HEK293 (cell line): ENCODE measurements at regions not wholly inside any gene's neighbourhood (a gene's known extent, or its start where the extent isn't known, plus 50 kb on each side); places are given as distances from the start of the nearest gene placed in this dataset.

Experiments
- CTCF ChIA-PET: fragments of 350-600 bp; formaldehyde crosslinking; extraction: SDS; loops from one replicate; lab custom pipeline; 2021; ENCODE audit warnings: antibody characterized with exemption; lab: Yijun Ruan, JAX
- POLR2A ChIA-PET: fragments of 300-600 bp; formaldehyde crosslinking; extraction: SDS; loops from one replicate; lab custom pipeline; 2020; ENCODE audit warnings: antibody characterized with exemption, inconsistent platforms; lab: Yijun Ruan, JAX
- H3K27ac ChIP-seq: fragments of 200-500 bp; sonication (Bioruptor generic); 2 replicates; pipeline ENCODE4 v1.5.1; 2014; ENCODE audit warnings: low read depth, low read length, control low read depth, inconsistent platforms; ENCODE audit errors: extremely low read depth
- H3K36me3 ChIP-seq, 2 experiments: fragments of 200-500 bp in 1 of 2; sonication (Bioruptor generic) in 1 of 2; 1 replicate in 1 of 2; 2 replicates in 1 of 2; pipeline ENCODE4 v1.5.1; 2014 to 2017; ENCODE audit warnings: inconsistent platforms in 2 of 2, low read length in 2 of 2; ENCODE audit not compliant: control insufficient read depth in 2 of 2, insufficient read depth in 1 of 2
- H3K4me1 ChIP-seq: fragments of 200-500 bp; sonication (Bioruptor generic); 2 replicates; pipeline ENCODE4 v1.5.1; 2014; ENCODE audit warnings: mild to moderate bottlenecking, low read length, inconsistent platforms; ENCODE audit not compliant: control insufficient read depth, insufficient read depth
- H3K4me3 ChIP-seq: 2 replicates; pipeline ENCODE4 v1.5.1; 2011; ENCODE audit warnings: low read depth, mild to moderate bottlenecking, control low read depth, low read length, moderate library complexity
- H3K9me3 ChIP-seq: fragments of 200-500 bp; sonication (Bioruptor generic); 2 replicates; pipeline ENCODE4 v1.5.1; 2014; ENCODE audit warnings: low read depth, low read length, inconsistent platforms; ENCODE audit not compliant: control insufficient read depth, insufficient read depth
- SETDB1 ChIP-seq: IDR thresholded peaks from one replicate; pipeline ENCODE4 v1.6.1; 2017; ENCODE audit warnings: mild to moderate bottlenecking, low read length, moderate library complexity, mixed read lengths; ENCODE audit not compliant: insufficient read length
- ZIC2 ChIP-seq: fragments of 450-650 bp; formaldehyde crosslinking; IDR thresholded peaks from 2 replicates; pipeline ENCODE4 v1.5.1; 2016; ENCODE audit warnings: missing biosample characterization, missing genetic modification characterization
- ZNF169 ChIP-seq: fragments of 450-650 bp; formaldehyde crosslinking; IDR thresholded peaks from 2 replicates; pipeline ENCODE4 v1.5.1; 2016; ENCODE audit warnings: missing biosample characterization, missing genetic modification characterization
- ZNF23 ChIP-seq: fragments of 450-650 bp; formaldehyde crosslinking; IDR thresholded peaks from 2 replicates; pipeline ENCODE4 v1.5.1; 2016; ENCODE audit warnings: missing biosample characterization, missing genetic modification characterization, borderline replicate concordance
- ZNF302 ChIP-seq: fragments of 450-650 bp; formaldehyde crosslinking; IDR thresholded peaks from 2 replicates; pipeline ENCODE4 v1.5.1; 2016; ENCODE audit warnings: missing biosample characterization, missing genetic modification characterization, low read depth
- ZNF37A ChIP-seq: fragments of 450-650 bp; IDR thresholded peaks from 2 replicates; pipeline ENCODE4 v1.5.1; 2018; ENCODE audit warnings: missing biosample characterization, missing genetic modification characterization
- ZNF404 ChIP-seq: fragments of 450-650 bp; formaldehyde crosslinking; IDR thresholded peaks from 2 replicates; pipeline ENCODE4 v1.5.1; 2017; ENCODE audit warnings: missing biosample characterization, missing genetic modification characterization
- ZNF529 ChIP-seq: fragments of 450-650 bp; formaldehyde crosslinking; IDR thresholded peaks from 2 replicates; pipeline ENCODE4 v1.5.1; 2017; ENCODE audit warnings: missing genetic modification characterization, missing biosample characterization; ENCODE audit not compliant: insufficient replicate concordance
- ZNF530 ChIP-seq: fragments of 450-650 bp; formaldehyde crosslinking; IDR thresholded peaks from 2 replicates; pipeline ENCODE4 v1.5.1; 2016; ENCODE audit warnings: low read depth, missing biosample characterization, missing genetic modification characterization
- ZNF548 ChIP-seq: fragments of 450-650 bp; formaldehyde crosslinking; IDR thresholded peaks from 2 replicates; pipeline ENCODE4 v1.5.1; 2016; ENCODE audit warnings: missing biosample characterization, missing genetic modification characterization
- ZNF600 ChIP-seq: fragments of 450-650 bp; formaldehyde crosslinking; IDR thresholded peaks from 2 replicates; pipeline ENCODE4 v1.5.1; 2016; ENCODE audit warnings: missing biosample characterization, missing genetic modification characterization
- ZNF624 ChIP-seq: fragments of 450-650 bp; formaldehyde crosslinking; IDR thresholded peaks from 2 replicates; pipeline ENCODE4 v1.5.1; 2017; ENCODE audit warnings: missing biosample characterization, missing genetic modification characterization
- ZNF670 ChIP-seq: fragments of 450-650 bp; formaldehyde crosslinking; IDR thresholded peaks from 2 replicates; pipeline ENCODE4 v1.5.1; 2016; ENCODE audit warnings: missing biosample characterization, missing genetic modification characterization, low read depth
- ZNF677 ChIP-seq: fragments of 450-650 bp; IDR thresholded peaks from 2 replicates; pipeline ENCODE4 v1.5.0; 2018; ENCODE audit warnings: missing biosample characterization, mild to moderate bottlenecking, missing genetic modification characterization, moderate library complexity
- ZSCAN16 ChIP-seq: fragments of 450-650 bp; formaldehyde crosslinking; IDR thresholded peaks from 2 replicates; pipeline ENCODE4 v1.5.1; 2016; ENCODE audit warnings: missing biosample characterization, missing genetic modification characterization
- TF ChIP-seq, protein P1 (sequence below): fragments of 450-650 bp; formaldehyde crosslinking; IDR thresholded peaks from 2 replicates; pipeline ENCODE4 v1.5.1; 2016; ENCODE audit warnings: missing biosample characterization, missing genetic modification characterization
- TF ChIP-seq, protein P2 (sequence below): fragments of 450-650 bp; formaldehyde crosslinking; IDR thresholded peaks from 2 replicates; pipeline ENCODE4 v1.5.1; 2016; ENCODE audit warnings: missing biosample characterization, missing genetic modification characterization
- TF ChIP-seq, protein P3 (sequence below): fragments of 450-650 bp; formaldehyde crosslinking; IDR thresholded peaks from 2 replicates; pipeline ENCODE4 v1.5.1; 2016; ENCODE audit warnings: missing biosample characterization, missing genetic modification characterization

DNA sequence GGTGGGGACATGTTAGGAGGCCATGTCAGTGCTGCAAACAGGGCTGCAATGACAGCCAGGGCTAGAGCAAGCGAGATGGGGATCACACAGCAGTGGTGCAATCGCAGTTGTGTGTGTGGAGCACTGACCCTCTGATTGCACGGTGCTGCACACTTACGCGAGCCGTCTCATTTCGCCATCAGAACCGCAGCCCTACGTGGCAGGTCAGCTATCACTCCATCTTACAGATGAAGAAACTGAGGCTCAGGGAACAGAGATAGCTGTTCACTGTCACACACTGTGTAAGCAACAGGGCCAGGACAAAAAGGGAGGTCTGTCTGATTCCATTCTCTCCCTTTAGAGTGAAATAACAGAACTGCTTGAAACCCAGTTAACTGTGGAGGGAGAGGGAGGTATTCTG is 104.8 kb upstream of the SLC45A1 start:
- Histone ChIP-seq H3K4me3 (no peak overlapping the region), H3K4me1 (no peaks in the 10 kb centered on the region), H3K9me3 (no peaks in the 10 kb centered on the region), H3K27ac (no peak overlapping the region), H3K36me3 (no peaks in the 10 kb centered on the region)
- TF ChIP-seq ZNF530 (tag by site-specific recombination) (no peak), ZNF529 (tag by site-specific recombination) (no peak), ZNF624 (tag by site-specific recombination) (no peak), ZIC2 (no peak)
- ChIA-PET POLR2A (no interaction called here), CTCF (interaction anchor here (0.6 to 0.8 kb wide), 2 partner anchors 8 to 52 kb away, joined by 3 to 4 read pairs; no protein-coding TSS in a partner anchor)

DNA sequence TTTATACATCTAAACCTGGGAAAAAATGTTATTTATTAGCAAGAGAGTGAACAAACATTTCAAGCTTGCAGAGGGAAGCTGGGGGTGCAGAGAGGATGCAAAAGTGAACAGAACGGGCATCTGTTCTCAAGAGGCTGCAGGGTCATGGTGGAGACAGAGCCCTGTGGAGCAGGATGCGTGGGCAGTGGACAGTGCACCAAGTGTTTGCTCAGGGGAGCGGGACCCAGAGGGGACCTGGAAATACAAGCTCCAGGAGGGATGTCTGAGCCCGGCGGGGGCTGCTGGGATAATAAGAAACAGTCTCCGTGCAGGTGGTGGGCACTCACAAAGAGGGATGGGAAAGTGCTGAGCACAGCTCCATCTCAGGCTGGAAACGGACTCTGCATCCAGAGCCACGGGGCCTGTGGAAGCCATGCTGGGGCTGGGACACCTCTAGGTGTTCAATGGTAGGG is 105.3 kb upstream of the SLC45A1 start:
- Histone ChIP-seq H3K9me3 (no peaks in the 10 kb centered on the region), H3K4me3 (no peak overlapping the region), H3K36me3 (no peaks in the 10 kb centered on the region), H3K27ac (no peak overlapping the region), H3K4me1 (no peaks in the 10 kb centered on the region)
- POLR2A ChIA-PET: no interaction called here
- TF ChIP-seq ZSCAN16 (tag by site-specific recombination) (no peak), ZNF37A (tag by site-specific recombination) (no peak), ZNF404 (tag by site-specific recombination) (no peak), ZNF548 (no peak), ZNF23 (tag by site-specific recombination) (no peak), ZNF169 (tag by site-specific recombination) (no peak), ZNF677 (tag by site-specific recombination) (no peak), SETDB1 (no peak), ZNF670 (tag by site-specific recombination) (no peak), ZNF600 (tag by site-specific recombination) (no peak), ZNF302 (no peak)
- TF ChIP-seq, protein P1, sequence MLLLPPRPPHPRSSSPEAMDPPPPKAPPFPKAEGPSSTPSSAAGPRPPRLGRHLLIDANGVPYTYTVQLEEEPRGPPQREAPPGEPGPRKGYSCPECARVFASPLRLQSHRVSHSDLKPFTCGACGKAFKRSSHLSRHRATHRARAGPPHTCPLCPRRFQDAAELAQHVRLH (tag by site-specific recombination): no peak
- TF ChIP-seq, protein P2, sequence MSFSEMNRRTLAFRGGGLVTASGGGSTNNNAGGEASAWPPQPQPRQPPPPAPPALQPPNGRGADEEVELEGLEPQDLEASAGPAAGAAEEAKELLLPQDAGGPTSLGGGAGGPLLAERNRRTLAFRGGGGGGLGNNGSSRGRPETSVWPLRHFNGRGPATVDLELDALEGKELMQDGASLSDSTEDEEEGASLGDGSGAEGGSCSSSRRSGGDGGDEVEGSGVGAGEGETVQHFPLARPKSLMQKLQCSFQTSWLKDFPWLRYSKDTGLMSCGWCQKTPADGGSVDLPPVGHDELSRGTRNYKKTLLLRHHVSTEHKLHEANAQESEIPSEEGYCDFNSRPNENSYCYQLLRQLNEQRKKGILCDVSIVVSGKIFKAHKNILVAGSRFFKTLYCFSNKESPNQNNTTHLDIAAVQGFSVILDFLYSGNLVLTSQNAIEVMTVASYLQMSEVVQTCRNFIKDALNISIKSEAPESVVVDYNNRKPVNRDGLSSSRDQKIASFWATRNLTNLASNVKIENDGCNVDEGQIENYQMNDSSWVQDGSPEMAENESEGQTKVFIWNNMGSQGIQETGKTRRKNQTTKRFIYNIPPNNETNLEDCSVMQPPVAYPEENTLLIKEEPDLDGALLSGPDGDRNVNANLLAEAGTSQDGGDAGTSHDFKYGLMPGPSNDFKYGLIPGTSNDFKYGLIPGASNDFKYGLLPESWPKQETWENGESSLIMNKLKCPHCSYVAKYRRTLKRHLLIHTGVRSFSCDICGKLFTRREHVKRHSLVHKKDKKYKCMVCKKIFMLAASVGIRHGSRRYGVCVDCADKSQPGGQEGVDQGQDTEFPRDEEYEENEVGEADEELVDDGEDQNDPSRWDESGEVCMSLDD (tag by site-specific recombination): no peak
- TF ChIP-seq, protein P3, sequence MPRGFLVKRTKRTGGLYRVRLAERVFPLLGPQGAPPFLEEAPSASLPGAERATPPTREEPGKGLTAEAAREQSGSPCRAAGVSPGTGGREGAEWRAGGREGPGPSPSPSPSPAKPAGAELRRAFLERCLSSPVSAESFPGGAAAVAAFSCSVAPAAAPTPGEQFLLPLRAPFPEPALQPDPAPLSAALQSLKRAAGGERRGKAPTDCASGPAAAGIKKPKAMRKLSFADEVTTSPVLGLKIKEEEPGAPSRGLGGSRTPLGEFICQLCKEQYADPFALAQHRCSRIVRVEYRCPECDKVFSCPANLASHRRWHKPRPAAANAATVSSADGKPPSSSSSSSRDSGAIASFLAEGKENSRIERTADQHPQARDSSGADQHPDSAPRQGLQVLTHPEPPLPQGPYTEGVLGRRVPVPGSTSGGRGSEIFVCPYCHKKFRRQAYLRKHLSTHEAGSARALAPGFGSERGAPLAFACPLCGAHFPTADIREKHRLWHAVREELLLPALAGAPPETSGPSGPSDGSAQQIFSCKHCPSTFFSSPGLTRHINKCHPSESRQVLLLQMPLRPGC (tag by site-specific recombination): no peak
- TF ChIP-seq, all 188 proteins: peak for 0
- CTCF ChIA-PET: interaction anchor here (0.8 kb wide), 1 partner anchor 9 kb away, joined by 3 read pairs; no protein-coding TSS in a partner anchor
